Keratinocyte (primary cell): ENCODE measurements at regions not wholly inside any gene's neighbourhood (a gene's known extent, or its start where the extent isn't known, plus 50 kb on each side); places are given as distances from the start of the nearest gene placed in this dataset.

Experiments
- DNase-seq: peaks from one replicate; pipeline ENCODE4 v3.0.0-alpha.2; 2011; ENCODE audit warnings: low read depth, missing footprints, low spot score
- FAIRE-seq: peaks from 2 replicates; lab custom pipeline; 2011; peaks lifted over from hg19 to GRCh38; lab: Jason Lieb, UNC
- H2AFZ ChIP-seq: 2 replicates; pipeline ENCODE4 v1.6.0; 2012; ENCODE audit warnings: low read length, control low read depth, inconsistent platforms; ENCODE audit not compliant: control insufficient read depth
- H3K27ac ChIP-seq: 2 replicates; pipeline ENCODE4 v1.5.1; 2011; ENCODE audit warnings: low read length; ENCODE audit not compliant: control insufficient read depth, insufficient read depth
- H3K27me3 ChIP-seq: 3 replicates; pipeline ENCODE4 v1.6.0; 2011; ENCODE audit warnings: low read length; ENCODE audit not compliant: control insufficient read depth, insufficient read depth; ENCODE audit errors: extremely low read depth
- H3K36me3 ChIP-seq, 2 experiments: 2 replicates in 1 of 2; 3 replicates in 1 of 2; pipeline ENCODE4 v1.5.1; 2011; ENCODE audit warnings: low read length in 2 of 2, mild to moderate bottlenecking in 1 of 2; ENCODE audit not compliant: control insufficient read depth in 2 of 2, insufficient read depth in 2 of 2; ENCODE audit errors: extremely low read depth in 1 of 2
- H3K4me1 ChIP-seq: 3 replicates; pipeline ENCODE4 v1.5.1; 2011; ENCODE audit warnings: low read length; ENCODE audit not compliant: control insufficient read depth, insufficient read depth; ENCODE audit errors: extremely low read depth
- H3K4me2 ChIP-seq: 3 replicates; pipeline ENCODE4 v1.6.0; 2011; ENCODE audit warnings: low read depth, low read length; ENCODE audit not compliant: control insufficient read depth, insufficient read depth; ENCODE audit errors: extremely low read depth
- H3K4me3 ChIP-seq, 3 experiments: fragments of 200-600 bp in 1 of 3; sonication (generic) in 1 of 3; 2 replicates in 2 of 3; 3 replicates in 1 of 3; pipeline ENCODE4 v1.5.1; 2011 to 2016; ENCODE audit warnings: low read length in 3 of 3, mild to moderate bottlenecking in 3 of 3, control low read depth in 2 of 3, inconsistent platforms in 1 of 3, low read depth in 1 of 3, mixed read lengths in 1 of 3, mixed run types in 1 of 3, moderate library complexity in 1 of 3; ENCODE audit not compliant: control insufficient read depth in 2 of 3, insufficient read depth in 2 of 3; ENCODE audit errors: extremely low read depth in 1 of 3
- H3K79me2 ChIP-seq: 2 replicates; pipeline ENCODE4 v1.6.0; 2012; ENCODE audit warnings: low read length; ENCODE audit not compliant: control insufficient read depth, insufficient read depth
- H3K9ac ChIP-seq: 3 replicates; pipeline ENCODE4 v1.6.0; 2011; ENCODE audit warnings: low read length; ENCODE audit not compliant: control insufficient read depth, insufficient read depth; ENCODE audit errors: extremely low read depth
- H3K9me1 ChIP-seq: 3 replicates; pipeline ENCODE4 v1.6.0; 2011; ENCODE audit warnings: low read length; ENCODE audit not compliant: control insufficient read depth, insufficient read depth; ENCODE audit errors: extremely low read depth
- H3K9me3 ChIP-seq: 2 replicates; pipeline ENCODE4 v1.5.1; 2012; ENCODE audit warnings: low read depth, low read length; ENCODE audit not compliant: control insufficient read depth
- H4K20me1 ChIP-seq: 3 replicates; pipeline ENCODE4 v1.6.0; 2011; ENCODE audit warnings: low read length; ENCODE audit not compliant: control insufficient read depth, insufficient read depth; ENCODE audit errors: extremely low read depth
- CTCF ChIP-seq, 3 experiments: IDR thresholded peaks in 1 of 3; conservative IDR thresholded peaks in 1 of 3; optimal IDR thresholded peaks in 1 of 3; 2 replicates in 2 of 3; 3 replicates in 1 of 3; pipeline versions ENCODE3 to v1.5.1; 2011; ENCODE audit warnings: low read length in 3 of 3, mild to moderate bottlenecking in 3 of 3, moderate library complexity in 2 of 3, control low read depth in 1 of 3, inconsistent platforms in 1 of 3; ENCODE audit not compliant: insufficient read depth in 2 of 3; ENCODE audit errors: extremely low read depth in 1 of 3
- EZH2 ChIP-seq: IDR thresholded peaks from one replicate; pipeline ENCODE4 v1.6.1; 2012; ENCODE audit warnings: inconsistent platforms, mild to moderate bottlenecking, low read length, moderate library complexity
- dilution Hi-C: fragments of 300-500 bp; cut with MboI; formaldehyde crosslinking; loops from one replicate; pipeline ENCODE4 v1.7.0; 2020; ENCODE audit warnings: low sequenced_read_pairs; ENCODE audit not compliant: extremely low pct_ligation_motif_present

DNA sequence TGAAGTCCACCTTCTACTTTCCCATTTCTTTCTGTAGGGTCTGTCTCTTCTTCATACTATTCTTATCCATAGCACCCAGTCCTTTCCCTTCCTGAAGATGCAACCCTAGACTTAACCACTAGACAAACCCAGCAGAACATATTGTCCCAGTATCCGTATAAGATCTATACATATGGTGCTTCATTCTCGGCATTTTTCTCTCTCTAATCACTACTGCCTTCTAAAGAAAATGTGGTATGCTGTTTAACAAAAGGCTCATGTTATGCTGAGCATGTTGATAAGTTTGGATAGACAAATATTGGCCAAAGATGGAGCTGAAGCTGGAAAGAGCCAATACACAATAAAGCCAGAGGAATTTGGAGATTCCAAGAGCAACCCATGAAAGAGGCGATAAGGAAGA, 212.6 kb downstream of the MAFB start:
- no peaks in the 10 kb centered on the region for H3K79me2 ChIP-seq
- no peak overlapping the region for H2AFZ ChIP-seq
- no peaks in the 10 kb centered on the region for H3K4me1 ChIP-seq
- no peak overlapping the region for H3K27ac ChIP-seq
- dilution Hi-C loops, result loop anchor here (25.0 kb wide), 1 partner anchor 186 kb away; no protein-coding TSS in a partner anchor
- no peaks in the 10 kb centered on the region for H4K20me1 ChIP-seq
- TF ChIP-seq EZH2, result no peak
- H3K4me2 ChIP-seq, result no peak overlapping the region
- no peak overlapping the region for H3K4me3 ChIP-seq
- no peaks in the 10 kb centered on the region for H3K9me3 ChIP-seq
- no peaks in the 10 kb centered on the region for H3K9me1 ChIP-seq
- H3K27me3 ChIP-seq, result no peaks in the 10 kb centered on the region
- H3K9ac ChIP-seq, result no peak overlapping the region
- DNase-seq (no peak), FAIRE-seq (no peak)
- no peaks in the 10 kb centered on the region for H3K36me3 ChIP-seq

DNA sequence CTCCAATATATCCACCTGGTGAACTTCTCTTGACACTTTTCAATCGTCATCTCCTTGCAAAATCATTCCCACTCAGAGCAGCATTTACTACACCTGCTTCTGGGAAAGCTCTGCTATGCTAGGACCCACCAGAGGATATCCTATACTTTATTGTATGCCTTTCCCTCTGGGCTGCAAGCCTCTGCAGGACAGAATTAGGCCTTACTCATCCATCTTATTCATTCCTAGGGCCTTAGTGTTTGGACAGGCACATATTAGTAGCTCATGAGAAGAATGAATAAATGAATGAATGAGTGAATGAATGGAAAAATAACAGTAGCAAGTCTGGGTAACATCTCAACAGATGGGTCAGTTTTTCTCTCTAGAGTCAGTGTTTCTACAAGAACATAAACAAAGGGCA, 216.1 kb downstream of the MAFB start:
- FAIRE-seq (no peak), DNase-seq (no peak)
- no peak overlapping the region for H3K4me3 ChIP-seq
- no peak overlapping the region for H3K4me2 ChIP-seq
- dilution Hi-C loops, result no loop called here
- no peaks in the 10 kb centered on the region for H3K9me3 ChIP-seq
- H3K9me1 ChIP-seq, result no peaks in the 10 kb centered on the region
- no peak overlapping the region for H2AFZ ChIP-seq
- no peaks in the 10 kb centered on the region for H3K36me3 ChIP-seq
- H3K27ac ChIP-seq, result no peak overlapping the region
- TF ChIP-seq EZH2 (no peak), CTCF (optimal IDR thresholded peaks at IDR 0.05 in 1 of 3, IDR thresholded peaks at IDR 0.05 in 1 of 3, conservative IDR thresholded peaks at IDR 0.05 in 1 of 3; ENCODE audit: extremely low read depth in 1 of 3, insufficient read depth in 2 of 3, low read length in 3 of 3) (no peak)
- H3K4me1 ChIP-seq, result no peaks in the 10 kb centered on the region
- no peaks in the 10 kb centered on the region for H4K20me1 ChIP-seq
- no peak overlapping the region for H3K9ac ChIP-seq
- no peaks in the 10 kb centered on the region for H3K79me2 ChIP-seq
- H3K27me3 ChIP-seq, result no peaks in the 10 kb centered on the region

GRCh38 chr20:40471261-40471629, 217.8 kb downstream of the MAFB start:
- no peaks in the 10 kb centered on the region for H4K20me1 ChIP-seq
- H3K36me3 ChIP-seq, result no peaks in the 10 kb centered on the region
- TF ChIP-seq EZH2 (no peak), CTCF (optimal IDR thresholded peaks at IDR 0.05 in 1 of 3, IDR thresholded peaks at IDR 0.05 in 1 of 3, conservative IDR thresholded peaks at IDR 0.05 in 1 of 3; ENCODE audit: extremely low read depth in 1 of 3, insufficient read depth in 2 of 3, low read length in 3 of 3) (peak in 2 of 3 experiments; percentile 41 to 59)
- no peaks in the 10 kb centered on the region for H3K27me3 ChIP-seq
- no peaks in the 10 kb centered on the region for H3K79me2 ChIP-seq
- dilution Hi-C loops, result no loop called here
- H3K4me1 ChIP-seq, result no peaks in the 10 kb centered on the region
- no peak overlapping the region for H3K4me2 ChIP-seq
- DNase-seq, result no peak
- FAIRE-seq, result peak; percentile 56
- H3K27ac ChIP-seq, result no peak overlapping the region
- no peaks in the 10 kb centered on the region for H3K9me3 ChIP-seq
- no peak overlapping the region for H3K4me3 ChIP-seq
- H2AFZ ChIP-seq, result no peak overlapping the region
- no peak overlapping the region for H3K9ac ChIP-seq
- H3K9me1 ChIP-seq, result no peaks in the 10 kb centered on the region
